Large intestine (tissue), 3 donors: ENCODE measurements at regions not wholly inside any gene's neighbourhood (a gene's known extent, or its start where the extent isn't known, plus 50 kb on each side); places are given as distances from the start of the nearest gene placed in this dataset.
"Not testable (repeated sequence)": the region's sequence is repeated elsewhere in the genome, so short reads cannot be mapped to it uniquely, and the experiment has no call there.

Source experiments
- DNase-seq, 2 donors: peaks; one replicate each; pipeline versions ENCODE4 v3.0.0 to v3.0.0-alpha.2; 2013
- H3K27ac ChIP-seq: one replicate; pipeline ENCODE4 v1.5.1; 2013; ENCODE audit warnings: low read length
- H3K27me3 ChIP-seq: 2 replicates; pipeline ENCODE4 v1.6.1; 2013; ENCODE audit warnings: low read length; ENCODE audit not compliant: control insufficient read depth, insufficient read depth
- H3K36me3 ChIP-seq: 2 replicates; pipeline ENCODE4 v1.6.1; 2013; ENCODE audit warnings: low read length; ENCODE audit not compliant: control insufficient read depth, insufficient read depth
- H3K4me1 ChIP-seq: one replicate; pipeline ENCODE4 v1.6.1; 2013; ENCODE audit warnings: low read length; ENCODE audit not compliant: control insufficient read depth, insufficient read depth
- H3K4me3 ChIP-seq: one replicate; pipeline ENCODE4 v1.5.1; 2013; ENCODE audit warnings: low read length
- H3K9me3 ChIP-seq: one replicate; pipeline ENCODE4 v1.6.1; 2013; ENCODE audit warnings: mild to moderate bottlenecking, low read depth, low read length, moderate library complexity; ENCODE audit not compliant: control insufficient read depth
- WGBS: methylation state at CpG from one replicate; pipeline ENCODE4 v1.1.5; 2013; ENCODE audit warnings: low lambda C conversion rate; ENCODE audit not compliant: insufficient coverage; 5-methylcytosine and 5-hydroxymethylcytosine counted together

GRCh38 chr9:40907657-40908624, 220.5 kb downstream of the FOXD4L6 start:
- no peaks in the 10 kb centered on the region for H3K27me3 ChIP-seq
- peaks cover 32% of the 10 kb centered on the region for H3K9me3 ChIP-seq
- H3K4me3 ChIP-seq, result no peak overlapping the region
- 71% methylated on average over 11 of the region's 16 CpGs for WGBS
- no peaks in the 10 kb centered on the region for H3K36me3 ChIP-seq
- no peak for DNase-seq
- no peaks in the 10 kb centered on the region for H3K4me1 ChIP-seq
- no peak overlapping the region for H3K27ac ChIP-seq

- WGBS, result 60% methylated on average over 3 of the region's 5 CpGs
- not testable (repeated sequence) for H3K4me1 ChIP-seq
Observed at GRCh38 chr9:40906879-40907278, 221.6 kb downstream of the FOXD4L6 start.

GRCh38 chr9:40892315-40892714, 236.2 kb downstream of the FOXD4L6 start:
- not testable (repeated sequence) for H3K36me3 ChIP-seq, H3K27me3 ChIP-seq, DNase-seq, H3K4me1 ChIP-seq, H3K4me3 ChIP-seq, H3K27ac ChIP-seq
- H3K9me3 ChIP-seq, result peaks cover 41% of the 10 kb centered on the region
- 100% methylated on average over 1 of the region's 2 CpGs for WGBS

More at GRCh38 chr9:40906879-40907278, 221.6 kb downstream of the FOXD4L6 start:
- H3K9me3 ChIP-seq, result peaks cover 32% of the 10 kb centered on the region
- H3K27ac ChIP-seq, DNase-seq, H3K36me3 ChIP-seq, H3K4me3 ChIP-seq, H3K27me3 ChIP-seq: not testable (repeated sequence)

- H3K36me3 ChIP-seq, H3K4me1 ChIP-seq, H3K27me3 ChIP-seq, H3K27ac ChIP-seq, DNase-seq, H3K4me3 ChIP-seq: not testable (repeated sequence)
- 80% methylated on average over 1 of the region's 14 CpGs for WGBS
- H3K9me3 ChIP-seq, result peaks cover 70% of the 10 kb centered on the region
Observed at GRCh38 chr9:40885858-40886257, 242.6 kb downstream of the FOXD4L6 start.

- not testable (repeated sequence) for H3K4me3 ChIP-seq, H3K27ac ChIP-seq, DNase-seq, H3K4me1 ChIP-seq, H3K36me3 ChIP-seq, H3K27me3 ChIP-seq
- no CpG with 5 or more reads among the region's 18 CpGs for WGBS
- peaks cover 75% of the 10 kb centered on the region for H3K9me3 ChIP-seq
Observed at GRCh38 chr9:40884902-40885490, 243.5 kb downstream of the FOXD4L6 start.

DNA sequence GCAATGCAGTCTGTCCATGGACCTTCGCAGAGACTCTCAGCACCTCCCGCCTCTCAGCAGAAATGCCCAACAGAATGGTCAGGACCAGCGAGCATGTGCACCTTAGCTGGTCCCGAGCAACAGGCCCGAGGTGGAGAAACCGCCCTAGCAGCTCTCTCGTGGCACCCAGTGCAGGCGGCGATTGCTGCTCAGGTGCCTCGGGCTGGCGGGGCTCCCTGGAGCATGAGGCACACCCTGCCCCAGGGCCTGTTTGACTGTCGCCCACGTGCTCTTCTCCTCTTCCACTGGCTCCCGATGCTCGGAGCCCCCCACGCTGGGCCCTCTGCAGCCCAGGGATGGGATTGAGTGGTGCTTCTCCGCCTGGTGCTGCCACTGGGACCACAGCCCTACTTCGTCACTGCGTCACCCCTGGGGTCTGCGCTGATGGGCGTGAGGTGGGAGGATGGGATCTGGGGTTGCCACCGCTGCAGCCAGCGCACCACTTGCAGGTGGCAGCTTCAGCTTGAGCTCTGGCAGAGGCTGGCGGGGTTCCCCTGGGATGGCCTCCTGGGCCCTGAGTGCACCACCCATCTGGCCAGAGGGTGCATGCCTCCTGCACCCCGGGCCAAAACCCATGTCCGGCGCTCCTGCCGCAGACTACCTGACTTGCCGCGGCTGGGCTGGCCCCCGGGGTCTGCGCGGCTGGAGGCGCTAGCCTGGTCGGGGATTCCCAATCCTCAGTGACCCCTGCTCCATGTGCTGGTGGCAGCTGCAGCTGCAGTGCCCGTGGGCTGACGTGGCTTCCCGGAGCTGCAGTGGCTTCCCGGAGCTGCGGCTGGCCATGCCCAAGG, 244.2 kb downstream of the FOXD4L6 start:
- no peak for DNase-seq
- WGBS, result no CpG with 5 or more reads among the region's 40 CpGs
- Histone ChIP-seq H3K4me1 (no peaks in the 10 kb centered on the region), H3K27me3 (no peaks in the 10 kb centered on the region), H3K27ac (no peak overlapping the region), H3K4me3 (no peak overlapping the region), H3K36me3 (no peaks in the 10 kb centered on the region), H3K9me3 (peaks cover 77% of the 10 kb centered on the region)

- WGBS, result 96% methylated on average over 5 of the region's 20 CpGs
Observed at GRCh38 chr9:40883423-40884071, 244.9 kb downstream of the FOXD4L6 start.

DNA sequence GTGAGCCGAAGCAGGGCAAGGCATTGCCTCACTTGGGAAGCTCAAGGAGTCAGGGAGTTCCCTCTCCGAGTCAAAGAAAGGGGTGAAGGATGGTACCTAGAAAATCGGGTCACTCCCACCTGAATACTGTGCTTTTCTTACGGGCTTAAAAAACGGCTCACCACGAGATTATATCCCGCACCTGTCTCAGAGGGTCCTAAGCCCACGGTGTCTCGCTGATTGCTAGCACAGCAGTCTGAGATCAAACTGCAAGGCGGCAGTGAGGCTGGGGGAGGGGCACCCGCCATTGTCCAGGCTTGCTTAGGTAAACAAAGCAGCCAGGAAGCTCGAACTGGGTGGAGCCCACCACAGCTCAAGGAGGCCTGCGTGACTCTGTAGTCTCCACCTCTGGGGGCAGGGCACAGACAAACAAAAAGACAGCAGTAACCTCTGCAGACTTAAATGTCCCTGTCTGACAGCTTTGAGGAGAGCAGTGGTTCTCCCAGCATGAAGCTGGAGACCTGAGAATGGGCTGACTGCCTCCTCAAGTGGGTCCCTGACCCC, 254.7 kb downstream of the FOXD4L6 start:
- H3K36me3 ChIP-seq, H3K27ac ChIP-seq, H3K4me3 ChIP-seq, H3K4me1 ChIP-seq, DNase-seq, H3K27me3 ChIP-seq: not testable (repeated sequence)
- no CpG with 5 or more reads among the region's 13 CpGs for WGBS
- peaks cover 41% of the 10 kb centered on the region for H3K9me3 ChIP-seq

More at GRCh38 chr9:40883423-40884071, 244.9 kb downstream of the FOXD4L6 start:
- not testable (repeated sequence) for H3K4me3 ChIP-seq, H3K27ac ChIP-seq, H3K4me1 ChIP-seq, H3K36me3 ChIP-seq, H3K27me3 ChIP-seq, DNase-seq
- H3K9me3 ChIP-seq, result peaks cover 76% of the 10 kb centered on the region

DNA sequence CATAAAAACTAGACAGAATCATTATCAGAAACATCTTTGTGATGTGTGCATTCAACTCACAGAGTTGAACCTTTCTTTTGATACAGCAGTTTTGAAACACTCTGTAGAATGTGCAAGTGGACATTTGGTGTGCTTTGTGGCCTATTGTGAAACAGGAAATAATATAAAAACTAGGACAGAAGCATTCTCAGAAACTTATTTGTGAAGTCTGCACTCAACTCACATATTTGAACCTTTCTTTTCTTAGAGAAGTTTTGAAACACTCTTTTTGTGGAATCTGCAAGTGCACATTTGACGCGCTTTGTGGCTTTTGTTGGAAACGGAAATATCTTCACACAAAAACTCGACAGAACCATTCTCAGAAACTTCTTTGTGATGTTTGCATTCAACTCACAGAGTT, 260.0 kb downstream of the FOXD4L6 start:
- H3K4me3 ChIP-seq, result not testable (repeated sequence)
- peaks cover 41% of the 10 kb centered on the region for H3K9me3 ChIP-seq
- 80% methylated on average over 2 of the region's 4 CpGs for WGBS

More for the DNA sequence above, 260.0 kb downstream of the FOXD4L6 start:
- not testable (repeated sequence) for H3K27me3 ChIP-seq, H3K36me3 ChIP-seq, DNase-seq, H3K27ac ChIP-seq, H3K4me1 ChIP-seq
